ENCODE measurements at regions not wholly inside any gene's neighbourhood (a gene's known extent, or its start where the extent isn't known, plus 50 kb on each side); places are given as distances from the start of the nearest gene placed in this dataset.

GRCh38 chr20:52631469-52631868 lies 340.7 kb upstream of the TSHZ2 start:
- TF ChIP-seq CTCF (conservative IDR thresholded peaks at IDR 0.05) (no peak), EZH2 (IDR thresholded peaks at IDR 0.05; ENCODE audit: low read depth) (no peak)

Measured in PC-9 (cell line).